Lower leg skin (tissue), 3 donors: ENCODE measurements at regions not wholly inside any gene's neighbourhood (a gene's known extent, or its start where the extent isn't known, plus 50 kb on each side); places are given as distances from the start of the nearest gene placed in this dataset.

Experiments used
- CTCF ChIP-seq, 3 donors: fragments of 450-650 bp; IDR thresholded peaks; one replicate each; pipeline ENCODE4 v1.5.1; 2016; ENCODE audit warnings: antibody characterized with exemption in 3 of 3, mild to moderate bottlenecking in 3 of 3, moderate library complexity in 2 of 3
- POLR2A ChIP-seq, 2 donors: fragments of 450-650 bp; IDR thresholded peaks; one replicate each; pipeline ENCODE4 v1.6.1; 2016 to 2017; ENCODE audit warnings: antibody characterized with exemption in 2 of 2, mild to moderate bottlenecking in 1 of 2, moderate library complexity in 1 of 2

GRCh38 chr4:71691416-71692073 is 92.3 kb downstream of the GC start:
- TF ChIP-seq CTCF (IDR thresholded peaks at IDR 0.05) (no peak), POLR2A (IDR thresholded peaks at IDR 0.05) (no peak)
